GM12878 (cell line): ENCODE measurements at regions not wholly inside any gene's neighbourhood (a gene's known extent, or its start where the extent isn't known, plus 50 kb on each side); places are given as distances from the start of the nearest gene placed in this dataset.

ENCODE experiments used
- ATAC-seq: fragments of 200-7000 bp; cut with Tn5 transposase; 3 replicates; pipeline ENCODE4 v1.9.1; 2020; ENCODE audit warnings: mild to moderate bottlenecking, moderate library complexity
- BruUV-seq: library from RNA; stranded (reverse); fragments of 400-500 nt; replicated peaks from 2 replicates; lab custom pipeline; 2021; lab: Mats Ljungman, UMichigan
- CTCF ChIA-PET: fragments of 300-600 bp; sonication (Branson Sonifier 250); formaldehyde crosslinking; extraction: SDS; loops from one replicate; lab custom pipeline; 2021; ENCODE audit warnings: inconsistent platforms; lab: Yijun Ruan, JAX
- POLR2A ChIA-PET: fragments of 350-600 bp; formaldehyde crosslinking; extraction: SDS; loops from one replicate; lab custom pipeline; 2021; ENCODE audit warnings: inconsistent platforms; lab: Charles Lee
- RAD21 ChIA-PET: fragments of 300-600 bp; sonication (Branson Sonifier 250); formaldehyde crosslinking; loops from one replicate; lab custom pipeline; 2023; ENCODE audit warnings: antibody characterized with exemption; ENCODE audit not compliant: unreplicated experiment; lab: Charles Lee
- SMC1A ChIA-PET: fragments of 300-600 bp; sonication (Branson Sonifier 250); formaldehyde crosslinking; loops from one replicate; lab custom pipeline; 2023; ENCODE audit not compliant: unreplicated experiment, uncharacterized antibody; lab: Charles Lee
- DNase-seq: peaks from one replicate; pipeline ENCODE4 v3.0.0-alpha.2; 2011; ENCODE audit warnings: low read depth, low spot score
- FAIRE-seq: peaks from 3 replicates; lab custom pipeline; 2011; peaks lifted over from hg19 to GRCh38; lab: Jason Lieb, UNC
- H2AFZ ChIP-seq: 2 replicates; pipeline ENCODE4 v1.6.0; 2011; ENCODE audit warnings: low read depth, low read length, control low read depth; ENCODE audit not compliant: control insufficient read depth
- H3K27ac ChIP-seq: 2 replicates; pipeline ENCODE4 v1.5.1; 2011; ENCODE audit warnings: control low read depth; ENCODE audit not compliant: control insufficient read depth, insufficient read depth
- H3K27me3 ChIP-seq, 2 experiments: replicated peaks in 1 of 2; 2 replicates each; pipeline versions ENCODE4 v1.6.0 to v1.6.1; 2011; ENCODE audit warnings: low read length in 1 of 2; ENCODE audit not compliant: control insufficient read depth in 2 of 2, insufficient read depth in 2 of 2
- H3K36me3 ChIP-seq, 2 experiments: 2 replicates each; pipeline ENCODE4 v1.5.1; 2011; ENCODE audit warnings: low read length in 1 of 2; ENCODE audit not compliant: control insufficient read depth in 2 of 2, insufficient read depth in 2 of 2
- H3K4me1 ChIP-seq: 2 replicates; pipeline ENCODE4 v1.6.1; 2011; ENCODE audit warnings: mild to moderate bottlenecking, low read length, moderate library complexity, mixed read lengths; ENCODE audit not compliant: control insufficient read depth, insufficient read depth
- H3K4me2 ChIP-seq: 2 replicates; pipeline ENCODE4 v1.6.0; 2011; ENCODE audit warnings: control low read depth; ENCODE audit not compliant: control insufficient read depth, insufficient read depth
- H3K4me3 ChIP-seq: fragments of 200-600 bp; sonication (generic); 2 replicates; pipeline ENCODE4 v1.5.1; 2016
- H3K79me2 ChIP-seq: 2 replicates; pipeline ENCODE4 v1.6.0; 2011; ENCODE audit warnings: low read length; ENCODE audit not compliant: control insufficient read depth, insufficient read depth
- H3K9ac ChIP-seq: 2 replicates; pipeline ENCODE4 v1.8.0; 2011; ENCODE audit warnings: low read length, control low read depth, mixed read lengths; ENCODE audit not compliant: control insufficient read depth, insufficient read depth
- H3K9me3 ChIP-seq: replicated peaks from 3 replicates; pipeline ENCODE4 v1.5.1; 2011; ENCODE audit warnings: mild to moderate bottlenecking, low read length; ENCODE audit not compliant: control insufficient read depth, insufficient read depth
- H4K20me1 ChIP-seq: 2 replicates; pipeline ENCODE4 v1.6.0; 2011; ENCODE audit not compliant: control insufficient read depth, insufficient read depth
- ATF3 ChIP-seq: IDR thresholded peaks from 2 replicates; pipeline ENCODE4 v1.6.1; 2011; ENCODE audit warnings: low read depth, mild to moderate bottlenecking, low read length, moderate library complexity, borderline replicate concordance; ENCODE audit errors: extremely low read depth
- ATF7 ChIP-seq: fragments of 450-650 bp; IDR thresholded peaks from 2 replicates; pipeline ENCODE4 v1.6.1; 2016; ENCODE audit warnings: low read depth, mild to moderate bottlenecking
- BCL3 ChIP-seq: IDR thresholded peaks from 2 replicates; pipeline ENCODE4 v1.6.1; 2011; ENCODE audit warnings: borderline replicate concordance, low read depth, mild to moderate bottlenecking, moderate library complexity, low read length; ENCODE audit not compliant: insufficient read depth, poor library complexity, severe bottlenecking
- BHLHE40 ChIP-seq, 2 experiments: fragments of 450-650 bp in 1 of 2; IDR thresholded peaks; 2 replicates each; pipeline ENCODE4 v1.6.1; 2011 to 2017; ENCODE audit warnings: low read depth in 2 of 2, borderline replicate concordance in 1 of 2, improper control_type of control experiment in 1 of 2, low read length in 1 of 2, mild to moderate bottlenecking in 1 of 2
- CBX3 ChIP-seq: fragments of 200-600 bp; sonication (generic); IDR thresholded peaks from 2 replicates; pipeline ENCODE4 v1.6.1; 2016; ENCODE audit warnings: low read depth, borderline replicate concordance
- CBX5 ChIP-seq: sonication (generic); IDR thresholded peaks from 2 replicates; pipeline ENCODE4 v1.6.1; 2016; ENCODE audit warnings: low read depth, moderate library complexity, mild to moderate bottlenecking, inconsistent platforms
- CREM ChIP-seq: IDR thresholded peaks from 2 replicates; pipeline ENCODE4 v1.6.1; 2014; ENCODE audit warnings: antibody characterized with exemption, low read depth
- ELK1 ChIP-seq: IDR thresholded peaks from 2 replicates; pipeline ENCODE4 v1.6.1; 2012; ENCODE audit warnings: low read depth, low read length, improper control_type of control experiment
- FOS ChIP-seq: IDR thresholded peaks from 3 replicates; pipeline ENCODE4 v1.6.1; 2011; ENCODE audit warnings: borderline replicate concordance; ENCODE audit not compliant: insufficient read length; ENCODE audit errors: extremely low read depth
- HCFC1 ChIP-seq: fragments of 150-350 bp; IDR thresholded peaks from 2 replicates; pipeline ENCODE4 v1.6.1; 2014; ENCODE audit warnings: low read length
- MLLT1 ChIP-seq: fragments of 450-650 bp; IDR thresholded peaks from 2 replicates; pipeline ENCODE4 v1.6.1; 2016; ENCODE audit warnings: mild to moderate bottlenecking
- NBN ChIP-seq: fragments of 450-650 bp; IDR thresholded peaks from 2 replicates; pipeline ENCODE4 v1.6.1; 2016
- NFIC ChIP-seq: IDR thresholded peaks from 2 replicates; pipeline ENCODE4 v1.6.1; 2012; ENCODE audit warnings: low read depth, mild to moderate bottlenecking, inconsistent platforms, low read length, moderate library complexity
- SIX5 ChIP-seq: IDR thresholded peaks from 2 replicates; pipeline ENCODE4 v1.6.1; 2011; ENCODE audit warnings: mild to moderate bottlenecking, low read depth, low read length, moderate library complexity; ENCODE audit not compliant: severe bottlenecking
- TARDBP ChIP-seq: IDR thresholded peaks from 2 replicates; pipeline ENCODE4 v1.6.1; 2016; ENCODE audit warnings: borderline replicate concordance
- YY1 ChIP-seq: IDR thresholded peaks from 2 replicates; pipeline ENCODE4 v1.6.1; 2011; ENCODE audit warnings: low read depth, mild to moderate bottlenecking, low read length
- ZBTB40 ChIP-seq: fragments of 450-650 bp; IDR thresholded peaks from 2 replicates; pipeline ENCODE4 v1.6.1; 2016; ENCODE audit warnings: mild to moderate bottlenecking, moderate library complexity, borderline replicate concordance
- WGBS: methylation state at CpG from one replicate; pipeline ENCODE4 v1.1.6; 2016; ENCODE audit warnings: low lambda C conversion rate; ENCODE audit not compliant: insufficient replicate concordance, insufficient coverage; ENCODE audit errors: missing lambda C conversion rate; 5-methylcytosine and 5-hydroxymethylcytosine counted together
- in situ Hi-C: fragments of 300-500 bp; cut with MboI; formaldehyde crosslinking; loops from 9 replicates; pipeline ENCODE4 v1.14.3; 2018; ENCODE audit warnings: mixed read lengths
- intact Hi-C: fragments of 100-400 bp; cut with micrococcal nuclease; formaldehyde crosslinking; loops from one replicate; pipeline ENCODE4 v1.14.2; 2022; ENCODE audit not compliant: unreplicated experiment

GRCh38 chr3:72465853-72466252 is 382.4 kb downstream of the SHQ1 start:
- CTCF ChIA-PET = interaction anchor here (1.5 kb wide), 1 partner anchor 67 kb away, joined by 3 read pairs; no protein-coding TSS in a partner anchor
- FAIRE-seq = no peak
- no peak overlapping the region for H3K9ac ChIP-seq

More at GRCh38 chr3:72465853-72466252, 382.4 kb downstream of the SHQ1 start:
- TF ChIP-seq CBX3 = no peak
- no peak for TF ChIP-seq BCL3
- TF ChIP-seq CREM = no peak
- TF ChIP-seq SIX5 = no peak
- no peak for TF ChIP-seq BHLHE40 (IDR thresholded peaks at IDR 0.05; ENCODE audit: borderline replicate concordance in 1 of 2, low read depth in 2 of 2, low read length in 1 of 2)
- no peak for TF ChIP-seq ATF7
- no peak for TF ChIP-seq NBN
- no peak for TF ChIP-seq TARDBP
- no peak for TF ChIP-seq MLLT1
- no peak for TF ChIP-seq FOS
- no peak for TF ChIP-seq HCFC1
- no peak for TF ChIP-seq ELK1
- no peak for TF ChIP-seq CBX5
- no peak for TF ChIP-seq ATF3
- no peak for TF ChIP-seq YY1
- TF ChIP-seq ZBTB40 = no peak
- no peak for TF ChIP-seq NFIC
- WGBS = 23% methylated on average over 2 of the region's 2 CpGs
- in situ Hi-C loops (no loop called here), intact Hi-C loops (no loop called here)
- ChIA-PET RAD21 (interaction anchor here (1.1 kb wide), 1 partner anchor 9 kb away, joined by 3 read pairs; no protein-coding TSS in a partner anchor), POLR2A (no interaction called here), SMC1A (interaction anchor here (0.5 to 1.5 kb wide), 3 partner anchors 9 to 139 kb away, joined by 3 to 5 read pairs (median 3); no protein-coding TSS in a partner anchor)
- BruUV-seq = no TSS peak
- no peak overlapping the region for H3K4me2 ChIP-seq
- H3K4me3 ChIP-seq = no peak overlapping the region
- no peaks in the 10 kb centered on the region for H3K9me3 ChIP-seq
- 0 out of 4 replicates have a peak, but pooled peaks cover 0 to 2% of the 10 kb centered on the region in 2 experiments for H3K27me3 ChIP-seq
- H4K20me1 ChIP-seq = no peaks in the 10 kb centered on the region
- H3K27ac ChIP-seq = no peak overlapping the region
- no peak overlapping the region for H2AFZ ChIP-seq
- H3K4me1 ChIP-seq = no peaks in the 10 kb centered on the region
- ATAC-seq (no peak), DNase-seq (no peak)
- no peaks in the 10 kb centered on the region for H3K79me2 ChIP-seq
- H3K36me3 ChIP-seq = no peaks in the 10 kb centered on the region
